ENCODE measurements at regions not wholly inside any gene's neighbourhood (a gene's known extent, or its start where the extent isn't known, plus 50 kb on each side); places are given as distances from the start of the nearest gene placed in this dataset.

DNA sequence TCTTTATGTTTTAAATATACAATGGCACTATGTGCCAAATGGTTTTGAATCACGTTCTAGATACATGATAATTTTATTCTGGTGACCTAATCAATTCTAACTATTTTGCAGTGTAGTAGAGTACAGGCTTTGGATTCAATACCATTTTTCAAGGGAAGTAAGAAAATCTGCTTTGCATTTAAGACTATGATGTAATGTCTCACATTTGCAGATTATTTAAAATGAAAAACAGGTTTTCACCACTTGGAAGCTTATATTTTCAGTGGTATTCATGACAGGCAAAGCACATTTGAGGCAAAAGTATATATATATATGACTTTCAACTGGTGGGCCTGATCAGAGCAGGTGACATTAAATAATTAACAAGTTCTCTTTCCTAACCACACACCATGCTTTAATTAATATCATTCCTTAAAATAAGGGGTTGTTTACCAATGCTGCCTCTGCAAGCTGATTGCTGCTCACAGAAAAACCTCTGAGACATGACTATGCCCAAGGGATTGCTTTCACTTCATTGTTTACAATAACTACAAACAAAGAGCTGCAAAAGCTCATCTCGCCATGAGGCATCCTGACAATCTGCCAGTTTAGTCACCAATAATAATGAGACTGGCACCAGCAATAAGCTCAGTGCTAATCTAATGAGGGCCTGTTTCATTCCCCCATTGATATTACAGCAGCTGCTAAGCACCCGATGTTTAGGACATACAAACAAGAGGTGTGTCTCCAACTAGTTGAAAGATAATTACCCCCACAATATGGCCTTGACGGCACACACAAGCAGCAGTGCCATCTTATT is 1176.0 kb upstream of the GJE1 start:
- DNase-seq, result no peak

DNA sequence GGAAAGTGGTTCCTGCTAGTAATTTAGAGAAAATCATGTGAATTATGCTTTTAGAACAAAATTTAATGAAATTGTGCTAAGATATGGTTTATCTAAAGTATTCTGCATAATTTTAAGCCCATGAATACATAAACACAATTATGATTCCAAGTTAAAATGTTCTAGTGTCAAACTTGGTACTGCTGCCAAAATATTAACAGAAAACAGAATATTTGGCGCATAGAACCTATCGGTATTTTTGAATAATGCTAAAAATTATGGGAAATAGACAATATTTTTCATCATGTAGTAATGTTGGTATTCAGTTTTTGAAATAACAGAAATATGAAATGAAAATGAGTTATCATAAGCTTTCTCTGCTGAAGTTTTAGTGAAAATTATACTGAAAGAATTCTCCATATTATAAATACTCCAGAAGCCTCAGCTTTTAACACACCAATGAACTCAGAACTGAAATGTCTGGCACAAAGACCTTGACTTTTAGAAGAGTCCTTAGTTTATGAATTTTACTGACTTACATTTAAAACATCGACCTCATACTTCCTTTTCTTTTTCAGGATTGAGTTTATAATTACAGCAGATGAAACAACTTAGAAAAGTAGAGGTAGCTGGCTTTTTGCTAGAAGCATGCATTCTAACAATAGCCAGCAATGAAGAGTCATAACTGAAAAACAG is 1192.3 kb upstream of the GJE1 start:
- DNase-seq, result no peak

DNA sequence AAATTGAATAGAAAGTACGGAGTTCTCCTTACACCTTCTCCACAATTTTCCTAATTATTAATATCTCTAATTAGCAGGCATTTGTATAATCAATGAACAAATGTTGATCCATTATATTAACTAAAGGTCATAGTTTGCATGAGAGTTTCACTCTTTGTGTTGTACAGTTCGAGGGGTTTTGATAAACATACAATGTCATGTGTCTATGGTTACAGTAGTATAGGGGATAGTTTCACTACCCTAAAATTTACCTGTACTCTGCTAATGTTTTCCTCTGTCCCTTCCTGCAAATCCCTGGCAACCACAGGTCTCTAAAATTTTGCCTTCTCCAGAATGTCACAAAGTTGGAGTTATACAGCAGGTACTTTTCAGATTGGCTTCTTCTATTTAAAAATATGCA is 1199.8 kb upstream of the GJE1 start:
- DNase-seq, result no peak

DNA sequence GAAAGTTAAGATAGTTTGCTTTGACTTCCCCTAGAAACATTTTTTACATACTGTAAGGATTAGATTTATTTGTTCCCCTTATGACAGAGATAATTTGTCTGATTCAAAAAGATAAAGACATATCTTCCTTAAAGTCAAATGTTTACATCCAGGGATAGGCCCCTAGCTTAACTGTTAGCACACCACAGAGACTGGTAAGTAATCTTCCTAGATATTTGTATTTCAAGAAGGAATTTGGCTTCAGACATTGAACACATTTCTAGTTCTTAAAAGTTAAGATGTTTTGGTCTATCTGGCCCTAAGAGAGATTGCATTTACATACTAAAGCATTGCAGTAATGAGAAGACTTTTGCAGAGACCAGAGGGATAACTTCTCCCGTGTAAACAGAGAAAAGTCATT is 1201.1 kb upstream of the GJE1 start:
- DNase-seq, result no peak

DNA sequence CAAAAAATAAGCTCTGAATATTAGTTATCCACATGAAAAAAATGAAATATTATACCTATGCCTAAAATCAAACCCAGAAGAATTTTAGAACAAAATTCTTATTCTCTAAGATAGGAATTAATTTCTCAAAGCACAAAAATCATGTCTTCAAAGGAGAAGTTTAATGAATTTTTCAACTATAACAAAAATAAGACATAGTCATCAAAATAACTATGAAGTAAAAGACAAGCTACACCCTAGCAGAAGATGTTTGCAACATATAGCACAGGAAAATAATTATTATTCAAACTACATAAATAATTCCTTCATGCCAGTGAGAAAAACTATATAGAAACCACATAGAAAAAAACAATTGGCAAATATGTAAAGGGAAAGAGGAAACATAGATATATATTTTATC is 1203.6 kb upstream of the GJE1 start:
- no peak for DNase-seq

DNA sequence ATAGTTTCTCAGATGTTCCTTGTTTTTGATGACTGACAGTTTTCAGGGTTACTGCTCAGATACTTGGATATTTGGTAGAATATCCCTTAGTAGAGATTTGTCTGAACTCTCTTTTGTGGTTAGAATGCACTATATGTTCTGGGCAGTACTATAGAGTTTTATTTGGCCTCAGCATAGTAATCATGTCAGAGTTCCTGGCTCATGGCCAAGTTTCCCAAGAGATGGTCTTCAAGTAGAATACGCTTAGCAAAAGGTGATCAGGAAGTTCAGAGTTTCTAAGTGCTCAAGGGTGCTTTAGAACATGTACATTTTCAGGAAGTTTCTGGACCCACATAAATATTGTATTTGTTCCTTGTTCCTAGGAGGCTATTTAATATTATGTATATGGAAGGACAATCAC is 1209.7 kb upstream of the GJE1 start:
- DNase-seq, result no peak

DNA sequence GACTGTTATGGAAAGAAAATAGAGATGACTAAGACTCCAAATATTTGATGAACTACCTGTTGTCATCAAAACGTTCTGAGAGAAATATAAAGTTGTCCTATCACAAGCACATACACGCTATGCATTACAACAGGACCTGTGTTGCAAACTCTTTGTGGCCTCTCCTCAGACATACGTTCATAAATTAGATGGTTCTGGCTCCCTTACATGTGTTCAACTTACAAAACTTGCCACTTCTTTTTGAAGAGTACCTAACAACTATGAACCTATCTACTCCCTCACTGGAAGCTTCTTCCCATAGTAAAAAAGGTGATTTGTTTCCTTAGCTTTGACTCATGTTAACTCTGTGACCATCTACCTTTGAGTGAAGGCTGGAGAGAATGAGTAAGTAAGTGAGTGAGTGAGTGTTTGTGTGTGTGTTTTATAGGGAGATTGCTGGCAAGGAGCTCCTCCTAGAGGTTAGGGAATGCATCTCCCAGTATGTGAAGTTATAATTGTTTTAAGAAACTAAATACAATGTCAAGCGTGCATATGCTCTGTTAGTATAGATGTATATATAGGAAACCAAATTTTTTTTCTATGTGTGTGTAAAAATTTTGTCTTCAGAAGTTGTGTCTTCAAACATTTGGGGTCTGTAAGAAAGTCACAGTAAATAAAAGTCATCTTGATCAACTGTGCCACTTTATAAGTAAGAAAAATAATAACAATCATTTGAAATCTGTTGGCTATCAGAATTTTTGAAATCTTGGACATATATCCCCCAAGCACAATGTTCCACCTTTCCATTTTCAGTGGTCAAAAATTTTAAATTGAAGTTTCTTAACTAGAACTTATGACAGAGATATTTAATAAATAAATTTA is 1211.1 kb upstream of the GJE1 start:
- peak; percentile 40 to 43 for DNase-seq

DNA sequence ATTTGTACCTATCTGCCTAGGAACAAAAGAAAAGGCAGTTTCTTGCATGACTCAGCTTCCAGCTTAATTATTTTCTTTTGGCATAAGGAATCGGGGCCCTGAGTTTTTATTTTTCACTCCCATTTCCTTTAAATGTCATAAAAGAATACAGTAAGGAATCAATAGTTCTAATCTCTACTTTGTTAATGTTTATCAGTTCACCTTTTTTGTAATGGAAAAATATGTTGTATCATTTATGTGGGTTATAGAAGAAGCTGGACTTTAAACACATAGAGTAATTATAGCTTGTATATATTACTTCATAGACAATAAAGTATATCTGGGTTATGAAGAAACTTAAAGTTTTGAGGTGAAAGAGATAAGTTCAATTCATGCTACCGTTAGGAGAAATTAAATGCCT is 1214.8 kb upstream of the GJE1 start:
- DNase-seq, result no peak

DNA sequence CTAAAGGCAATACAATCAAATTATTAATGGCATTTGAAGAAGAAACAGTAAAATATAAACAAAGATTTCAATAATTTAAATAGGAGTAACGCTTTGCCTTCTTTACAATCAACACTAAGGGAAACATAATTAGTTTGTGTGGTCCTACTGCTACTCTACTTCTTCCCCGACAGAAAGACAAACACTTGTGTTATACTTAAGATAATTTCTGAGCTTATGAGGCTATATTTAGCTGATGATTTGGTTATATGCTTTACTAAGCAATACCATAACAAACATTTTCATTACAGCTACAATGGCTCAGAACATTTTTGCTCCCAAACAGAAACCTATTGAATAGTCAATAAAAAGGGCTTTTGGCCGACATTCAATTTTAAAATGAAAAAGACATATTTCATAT is 1217.2 kb upstream of the GJE1 start:
- DNase-seq, result peak in 1 of 2 experiments; percentile 48

DNA sequence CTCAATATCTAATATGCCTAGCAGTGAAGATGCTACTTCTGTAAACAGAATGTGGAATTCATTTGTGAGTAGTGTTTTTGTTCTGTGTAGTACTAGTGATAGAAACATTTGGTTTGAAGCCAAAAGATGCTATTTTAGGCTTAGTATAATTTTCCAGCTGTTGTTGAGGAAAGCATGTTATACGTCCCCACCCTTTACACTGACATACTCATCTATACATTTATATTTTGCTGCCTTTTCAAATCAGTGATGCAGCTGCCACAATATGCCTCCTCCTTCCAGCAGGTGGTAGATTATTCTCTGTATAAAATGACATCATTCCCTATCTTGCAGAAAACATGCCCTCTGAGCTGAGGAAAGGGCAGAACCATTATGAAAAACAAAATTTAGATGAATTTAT is 1217.6 kb upstream of the GJE1 start:
- peak; percentile 81 to 82 for DNase-seq

DNA sequence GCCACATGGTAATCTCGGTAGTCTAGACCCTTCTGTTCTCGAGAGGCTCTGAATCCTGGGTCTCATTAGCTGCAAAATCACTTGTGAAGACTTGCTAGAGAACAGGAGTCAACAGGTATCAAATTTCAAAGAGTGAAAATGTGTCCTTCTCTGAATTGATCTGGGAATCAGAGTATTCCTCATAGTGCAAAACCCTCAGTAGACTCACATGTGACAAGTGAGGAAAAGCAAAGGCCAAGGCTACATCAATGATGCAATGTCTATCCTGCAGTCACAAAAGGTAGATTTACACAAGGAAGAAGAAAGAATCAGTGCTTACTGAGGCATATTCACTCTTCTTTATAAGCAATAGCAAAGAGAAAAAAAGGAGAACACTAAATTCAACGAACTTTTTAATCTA is 1220.0 kb upstream of the GJE1 start:
- DNase-seq, result no peak

DNA sequence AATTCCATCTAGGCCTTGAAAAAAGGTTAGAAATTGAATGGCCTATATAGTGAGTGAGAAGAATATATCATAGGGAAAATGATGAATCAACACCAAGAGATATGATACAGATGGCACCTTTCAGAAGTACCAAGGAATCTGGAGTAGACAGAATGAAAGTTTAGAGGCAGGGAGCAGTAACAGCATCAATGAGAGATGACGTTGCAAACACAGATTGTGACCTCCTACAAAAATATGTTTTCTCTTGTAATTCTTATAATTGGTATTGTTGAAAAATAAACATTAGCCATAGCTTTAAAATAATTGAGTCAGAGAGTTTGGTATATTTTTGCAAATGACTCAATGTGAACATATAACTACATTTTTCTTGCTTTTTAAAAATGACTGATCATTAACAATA is 1223.1 kb upstream of the GJE1 start:
- no peak for DNase-seq

DNA sequence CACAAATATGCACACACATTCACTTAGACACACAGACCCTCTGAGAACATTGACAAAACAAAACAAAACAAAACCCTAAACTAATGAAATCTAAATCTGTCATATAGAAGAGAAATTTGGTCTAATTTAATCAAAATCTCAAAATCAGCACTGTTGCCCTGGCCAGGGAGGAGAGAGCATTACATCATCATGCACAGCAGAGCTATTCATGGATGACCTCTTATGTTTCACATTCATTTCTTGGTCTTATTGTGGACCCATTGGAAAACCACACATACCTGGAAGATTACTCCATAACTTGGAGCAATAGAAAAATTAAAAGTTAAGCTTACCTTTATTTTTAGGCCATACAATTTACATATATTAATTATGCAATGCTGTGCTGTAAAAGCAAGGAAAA is 1223.6 kb upstream of the GJE1 start:
- DNase-seq, result no peak

DNA sequence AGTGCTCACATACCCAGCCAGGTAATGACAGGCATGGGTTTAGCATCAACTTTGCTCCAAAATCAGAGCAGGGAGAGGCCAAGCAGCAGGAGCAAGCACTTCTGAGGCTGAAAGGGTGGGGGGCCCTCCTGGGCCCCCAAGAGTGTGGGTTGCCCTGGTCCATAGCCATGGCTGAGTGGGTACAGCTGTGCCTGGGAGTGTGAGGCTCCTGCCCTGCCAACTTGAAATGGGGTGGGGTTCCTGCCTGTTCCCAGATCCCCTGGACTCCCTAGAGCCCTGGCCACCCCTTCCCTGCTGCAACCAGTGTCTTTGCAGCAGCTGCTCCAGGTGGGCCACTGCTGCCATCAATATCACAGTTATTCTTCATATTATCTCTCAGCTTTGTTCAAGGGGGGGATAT is 1224.2 kb upstream of the GJE1 start:
- no peak for DNase-seq

DNA sequence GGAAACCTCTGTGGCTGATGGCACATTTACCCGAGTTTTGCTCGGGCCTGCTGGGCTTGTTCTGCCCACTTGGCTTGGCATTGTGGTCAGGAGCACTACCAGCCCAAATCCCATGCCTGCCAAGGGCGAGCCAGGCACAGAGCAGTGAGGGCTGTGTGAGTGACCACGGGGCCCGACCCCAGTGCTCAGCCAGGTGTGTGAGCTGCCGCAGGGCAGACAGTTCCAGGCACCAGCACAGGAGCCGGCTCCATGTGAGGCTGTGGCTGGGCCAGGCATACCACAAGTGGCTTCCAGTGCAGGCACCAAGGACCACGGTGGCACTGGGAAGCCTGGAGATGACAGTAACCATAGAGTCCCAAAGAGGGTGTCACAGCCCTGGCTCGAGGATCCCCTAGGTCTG is 1225.5 kb upstream of the GJE1 start:
- no peak for DNase-seq

DNA sequence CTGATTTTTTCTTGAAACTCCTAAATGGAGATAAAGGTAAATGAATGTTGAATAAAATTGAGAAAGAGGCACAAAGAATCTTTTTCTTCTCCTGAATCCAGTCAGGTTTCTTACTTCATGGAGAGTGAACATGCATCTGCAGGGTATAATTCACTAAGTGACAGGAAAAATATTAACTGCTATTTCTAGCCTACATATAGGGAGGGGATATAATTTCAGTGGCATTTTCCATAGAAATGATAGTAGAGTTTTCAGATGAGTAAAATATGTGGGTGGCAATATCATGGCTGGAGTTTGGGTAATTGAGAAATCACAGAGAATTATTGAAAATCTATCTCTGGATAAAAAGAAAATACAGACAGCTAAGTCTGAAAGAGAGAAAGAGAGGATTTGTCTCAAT is 1227.0 kb upstream of the GJE1 start:
- DNase-seq, result no peak

DNA sequence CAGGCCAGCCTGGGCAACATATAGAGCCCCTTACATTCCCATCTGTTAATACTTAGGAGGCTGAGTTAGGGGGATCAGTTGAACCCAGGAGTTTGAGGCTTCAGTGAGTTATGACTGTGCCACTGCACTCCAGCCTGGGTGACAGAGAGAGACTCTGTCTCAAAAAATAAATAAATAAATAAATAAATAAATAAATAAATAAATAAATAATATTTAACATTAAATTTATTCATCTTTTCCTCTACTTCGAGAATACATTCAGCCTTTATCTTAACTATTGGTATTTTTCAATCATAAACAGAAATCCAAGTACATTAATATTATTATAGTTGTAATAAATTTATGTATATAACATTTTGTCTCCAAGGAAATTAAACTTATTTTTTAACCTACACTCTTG is 1227.7 kb upstream of the GJE1 start:
- DNase-seq, result no peak

DNA sequence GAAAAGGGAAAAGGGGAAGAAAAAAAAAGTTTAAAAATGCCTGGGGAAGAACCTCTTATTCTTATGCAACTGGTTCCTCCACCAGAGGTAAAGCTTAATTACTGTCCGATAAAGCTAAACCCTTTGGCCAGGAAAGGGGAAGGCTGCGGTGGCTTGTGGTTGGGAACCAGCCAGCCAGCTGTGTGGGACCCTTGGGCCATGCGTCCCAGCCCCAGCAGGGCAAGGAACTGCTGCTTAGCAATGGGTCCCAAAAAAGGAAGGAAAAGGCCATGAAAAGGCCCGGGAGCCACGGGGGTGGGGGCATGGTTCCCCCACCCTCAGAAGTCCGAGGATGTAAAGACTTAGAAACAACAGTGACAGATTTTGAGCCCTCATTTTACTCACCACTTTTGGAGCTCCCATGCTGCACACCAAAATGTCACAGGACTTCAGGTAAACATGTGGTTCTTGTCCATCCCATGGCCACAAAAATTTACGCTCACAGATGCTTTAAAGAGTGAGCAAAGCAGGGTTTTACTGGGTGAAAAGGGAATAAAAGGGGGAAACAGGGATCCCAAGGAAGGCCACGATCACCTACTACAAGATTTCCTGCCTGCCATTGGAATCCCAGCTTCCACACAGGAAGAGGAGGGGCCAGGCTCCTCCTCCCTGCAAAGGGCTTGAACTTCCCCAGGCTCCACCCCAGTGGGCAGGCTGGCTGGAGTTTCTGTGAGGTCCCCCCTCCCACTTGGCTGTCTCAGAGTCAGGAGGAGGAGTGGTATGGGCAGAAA is 1234.7 kb upstream of the GJE1 start:
- peak; percentile 57 to 61 for DNase-seq

DNA sequence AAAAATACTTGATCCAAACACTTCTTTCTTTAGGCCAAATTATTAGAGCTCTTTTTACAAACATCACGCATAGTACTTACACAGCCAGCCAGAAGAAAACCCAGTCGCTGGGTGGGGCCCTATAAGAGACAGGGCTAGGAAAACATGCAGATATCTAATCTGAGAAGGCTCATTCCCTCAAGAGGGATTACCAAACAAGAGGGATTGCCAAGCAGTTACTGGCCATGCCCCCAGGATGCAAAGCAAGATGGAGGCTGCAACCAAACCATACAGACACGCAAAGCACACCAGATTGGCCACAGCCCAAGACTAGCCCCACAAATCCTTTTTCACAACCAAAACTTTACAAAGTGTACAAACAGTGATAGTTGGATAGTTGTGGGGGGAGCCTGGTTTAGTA is 1235.4 kb upstream of the GJE1 start:
- no peak for DNase-seq

DNA sequence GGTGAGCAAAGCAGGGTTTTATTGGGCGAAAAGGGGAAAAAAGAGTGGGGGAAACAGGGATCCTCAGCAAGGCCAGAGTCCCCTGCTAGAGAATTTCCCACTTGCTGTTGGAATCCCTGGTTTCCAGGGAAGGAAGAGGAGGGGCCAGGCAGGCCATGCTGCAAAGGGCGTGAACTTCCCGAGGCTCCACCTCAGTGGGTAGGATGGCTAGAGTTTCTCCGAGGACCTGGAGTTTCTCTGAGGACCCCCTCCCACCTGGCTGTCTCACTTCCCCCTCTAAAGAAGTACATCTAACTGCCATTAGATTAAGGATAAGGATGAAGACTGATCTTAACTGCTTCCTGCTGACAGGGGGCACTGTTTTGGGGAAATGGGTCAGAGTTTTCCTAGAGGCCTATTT is 1239.3 kb upstream of the GJE1 start:
- no peak for DNase-seq

DNA sequence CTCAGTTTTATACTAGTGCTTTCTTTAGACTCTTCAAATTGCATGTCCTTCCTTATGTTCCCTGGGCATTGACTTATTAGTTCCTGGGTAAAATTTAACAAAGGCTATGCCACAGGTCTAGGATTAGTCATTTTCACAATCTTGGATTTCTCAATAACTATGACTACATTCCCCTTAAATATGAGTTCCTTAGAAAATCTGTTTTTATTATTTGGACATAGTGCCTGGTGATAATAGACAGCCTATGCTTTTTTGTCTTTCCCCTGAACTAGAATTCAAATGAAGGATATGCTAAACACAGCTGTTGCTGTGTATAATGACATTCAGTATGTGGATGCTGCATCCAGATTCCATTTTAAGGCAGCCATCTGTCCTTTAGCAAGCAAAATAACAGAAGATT is 1252.8 kb upstream of the GJE1 start:
- DNase-seq, result no peak

DNA sequence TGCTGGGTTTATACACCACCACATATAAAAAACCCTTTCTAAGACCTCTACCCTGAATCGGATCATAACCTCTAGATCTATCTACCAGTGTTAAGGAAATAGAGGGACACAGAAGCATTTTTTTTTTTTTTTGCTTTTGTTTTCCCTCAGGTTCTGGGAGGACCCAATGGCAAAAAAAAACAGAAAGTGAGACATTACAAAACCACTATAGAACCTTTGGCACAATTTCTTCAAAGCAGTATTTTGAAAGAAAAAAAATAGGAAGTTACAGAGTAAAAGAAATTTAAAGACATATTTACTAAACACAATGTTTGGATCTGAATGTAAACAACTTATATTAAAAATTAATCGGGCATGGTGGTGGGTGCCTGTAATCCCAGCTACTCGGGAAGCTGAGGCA is 1258.7 kb upstream of the GJE1 start:
- DNase-seq, result no peak

DNA sequence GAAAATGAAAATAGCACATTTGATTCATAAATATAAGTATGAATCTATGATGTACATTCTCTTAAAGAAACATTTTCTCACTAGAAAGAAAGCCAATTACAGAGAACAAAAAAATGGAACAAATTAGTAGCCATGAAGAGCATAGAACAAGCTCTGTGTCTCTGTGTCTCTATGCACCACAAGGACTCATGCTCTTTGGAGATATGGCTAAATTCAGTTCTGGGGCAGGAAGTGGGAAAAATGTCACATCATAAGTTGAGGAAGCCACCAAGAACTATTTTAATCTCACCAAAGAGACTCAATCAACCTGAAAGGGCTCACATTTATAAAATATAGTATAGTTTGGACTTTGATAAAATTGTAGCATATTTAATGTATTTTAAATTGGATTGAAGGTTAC is 1259.8 kb upstream of the GJE1 start:
- no peak for DNase-seq

Measured in SHP77 (cell line).